PC-9 (cell line): ENCODE measurements at regions not wholly inside any gene's neighbourhood (a gene's known extent, or its start where the extent isn't known, plus 50 kb on each side); places are given as distances from the start of the nearest gene placed in this dataset.

Experiments used
- EZH2 ChIP-seq: fragments of 200-600 bp; sonication (generic); IDR thresholded peaks from 2 replicates; pipeline ENCODE4 v1.8.0; 2017; ENCODE audit warnings: antibody characterized with exemption, low read depth
- TF ChIP-seq, protein P1 (sequence below): fragments of 200-600 bp; sonication (generic); conservative IDR thresholded peaks from 2 replicates; pipeline ENCODE4 v1.6.1; 2017; ENCODE audit warnings: mixed run types, antibody characterized with exemption, mild to moderate bottlenecking, moderate library complexity

DNA sequence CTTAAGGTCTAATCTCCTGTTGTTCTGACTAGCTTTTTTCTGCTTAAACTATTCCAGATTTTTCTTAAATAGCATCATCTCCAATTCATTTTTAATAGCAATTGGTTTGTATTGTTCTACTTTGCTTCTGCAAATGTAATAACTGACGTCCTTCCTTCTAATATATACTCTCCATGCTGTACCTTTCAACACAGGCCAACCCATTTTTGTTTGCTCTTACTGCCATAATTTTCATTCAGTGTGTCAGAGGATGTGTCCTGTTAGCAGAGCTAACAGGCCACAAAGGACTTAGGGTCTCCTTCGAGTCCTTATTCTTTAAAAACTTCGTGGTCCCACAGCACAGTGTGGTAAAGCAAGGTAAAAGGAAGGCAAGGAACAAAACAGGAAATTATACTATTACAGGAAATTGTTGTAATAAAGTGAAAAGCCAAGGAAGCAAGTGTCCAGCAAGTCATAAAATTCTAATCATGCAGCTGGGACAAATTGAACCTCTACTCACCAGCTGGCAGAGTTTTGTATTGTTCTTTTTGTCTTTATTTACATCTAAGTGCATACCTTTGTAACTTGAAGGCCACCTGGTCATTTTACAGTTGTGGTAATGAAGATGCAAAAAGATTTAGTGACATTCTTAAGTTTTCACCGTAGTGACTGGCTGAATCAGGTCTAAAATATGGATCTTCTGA lies 64.9 kb upstream of the ZBTB20 start:
- TF ChIP-seq, protein P1, sequence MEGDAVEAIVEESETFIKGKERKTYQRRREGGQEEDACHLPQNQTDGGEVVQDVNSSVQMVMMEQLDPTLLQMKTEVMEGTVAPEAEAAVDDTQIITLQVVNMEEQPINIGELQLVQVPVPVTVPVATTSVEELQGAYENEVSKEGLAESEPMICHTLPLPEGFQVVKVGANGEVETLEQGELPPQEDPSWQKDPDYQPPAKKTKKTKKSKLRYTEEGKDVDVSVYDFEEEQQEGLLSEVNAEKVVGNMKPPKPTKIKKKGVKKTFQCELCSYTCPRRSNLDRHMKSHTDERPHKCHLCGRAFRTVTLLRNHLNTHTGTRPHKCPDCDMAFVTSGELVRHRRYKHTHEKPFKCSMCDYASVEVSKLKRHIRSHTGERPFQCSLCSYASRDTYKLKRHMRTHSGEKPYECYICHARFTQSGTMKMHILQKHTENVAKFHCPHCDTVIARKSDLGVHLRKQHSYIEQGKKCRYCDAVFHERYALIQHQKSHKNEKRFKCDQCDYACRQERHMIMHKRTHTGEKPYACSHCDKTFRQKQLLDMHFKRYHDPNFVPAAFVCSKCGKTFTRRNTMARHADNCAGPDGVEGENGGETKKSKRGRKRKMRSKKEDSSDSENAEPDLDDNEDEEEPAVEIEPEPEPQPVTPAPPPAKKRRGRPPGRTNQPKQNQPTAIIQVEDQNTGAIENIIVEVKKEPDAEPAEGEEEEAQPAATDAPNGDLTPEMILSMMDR: no peak
- no peak for TF ChIP-seq EZH2
